Epithelial cell of proximal tubule (primary cell): ENCODE measurements at regions not wholly inside any gene's neighbourhood (a gene's known extent, or its start where the extent isn't known, plus 50 kb on each side); places are given as distances from the start of the nearest gene placed in this dataset.

Source experiments
- DNase-seq: peaks from one replicate; pipeline ENCODE4 v3.0.0-alpha.2; 2011; ENCODE audit warnings: low read depth
- H3K4me3 ChIP-seq: 2 replicates; pipeline ENCODE4 v1.5.1; 2011; ENCODE audit warnings: low read depth, mild to moderate bottlenecking, low read length
- CTCF ChIP-seq: conservative IDR thresholded peaks from 2 replicates; pipeline ENCODE4 v1.5.1; 2012; ENCODE audit warnings: low read depth, mild to moderate bottlenecking, low read length

- H3K4me3 ChIP-seq = no peak overlapping the region
- TF ChIP-seq CTCF = no peak
- DNase-seq = no peak
These were observed 548.4 kb downstream of the EDEM1 start for GRCh38 chr3:5735896-5736295.

GRCh38 chr3:5739299-5739935 lies 551.9 kb downstream of the EDEM1 start:
- no peak for TF ChIP-seq CTCF
- no peak overlapping the region for H3K4me3 ChIP-seq
- DNase-seq = no peak

GRCh38 chr3:5739949-5740348 lies 552.4 kb downstream of the EDEM1 start:
- no peak for DNase-seq
- no peak overlapping the region for H3K4me3 ChIP-seq
- TF ChIP-seq CTCF = no peak

GRCh38 chr3:5741017-5741416 lies 553.5 kb downstream of the EDEM1 start:
- no peak overlapping the region for H3K4me3 ChIP-seq
- DNase-seq = no peak
- TF ChIP-seq CTCF = no peak

- no peak for TF ChIP-seq CTCF
- no peak for DNase-seq
These were observed 562.6 kb downstream of the EDEM1 start for GRCh38 chr3:5750091-5750490.

GRCh38 chr3:5750874-5751640 lies 563.5 kb downstream of the EDEM1 start:
- H3K4me3 ChIP-seq = no peak overlapping the region
- TF ChIP-seq CTCF = no peak
- no peak for DNase-seq

More at GRCh38 chr3:5750091-5750490, 562.6 kb downstream of the EDEM1 start:
- H3K4me3 ChIP-seq = no peak overlapping the region
